ENCODE measurements at regions not wholly inside any gene's neighbourhood (a gene's known extent, or its start where the extent isn't known, plus 50 kb on each side); places are given as distances from the start of the nearest gene placed in this dataset.
"Not testable (repeated sequence)": the region's sequence is repeated elsewhere in the genome, so short reads cannot be mapped to it uniquely, and the experiment has no call there.

GRCh38 chr2:234898534-234899053, 53.2 kb upstream of the SH3BP4 start:
- H3K27ac ChIP-seq, result no peak overlapping the region
- H3K27me3 ChIP-seq, result no peaks in the 10 kb centered on the region
- no peaks in the 10 kb centered on the region for H3K9me3 ChIP-seq
- no peak for ATAC-seq
- no peaks in the 10 kb centered on the region for H3K4me1 ChIP-seq
- H3K36me3 ChIP-seq, result no peaks in the 10 kb centered on the region
- no peak for TF ChIP-seq CTCF (IDR thresholded peaks at IDR 0.05)
- intact Hi-C loops (cut with DNase I), result no loop called here
- no peak for DNase-seq
- no peak overlapping the region for H3K4me3 ChIP-seq
- 89 to 95% methylated on average over 3 of the region's 3 CpGs for WGBS, 2 donors

- Histone ChIP-seq H3K27ac (peak overlapping the region in 1 of 10 donors; percentile 28), H3K4me3 (peak overlapping the region in 7 of 10 donors; percentile 14 to 46 (median 32))
- not testable (repeated sequence) for H3K4me1 ChIP-seq, H3K9me3 ChIP-seq, H3K36me3 ChIP-seq, DNase-seq, ATAC-seq, H3K27me3 ChIP-seq
- WGBS, 2 donors, result 26 to 57% methylated on average over 21 to 29 of the region's 34 CpGs
- intact Hi-C loops (cut with DNase I), result loop anchor here in 3 of 10 donors (10.0 kb wide), 3 partner anchors 96 to 334 kb away; no protein-coding TSS in a partner anchor
These were observed 63.4 kb upstream of the SH3BP4 start for GRCh38 chr2:234888442-234888841.

GRCh38 chr2:234887195-234887594, 64.6 kb upstream of the SH3BP4 start:
- WGBS, 2 donors, result 94 to 96% methylated on average over 3 of the region's 3 CpGs
- Histone ChIP-seq H3K4me1 (peaks cover 0 to 9% (median 2%) of the 10 kb centered on the region in 9 donors), H3K36me3 (no peaks in the 10 kb centered on the region), H3K9me3 (no peaks in the 10 kb centered on the region), H3K27ac (no peak overlapping the region), H3K27me3 (no peaks in the 10 kb centered on the region), H3K4me3 (no peak overlapping the region)
- no peak for DNase-seq
- ATAC-seq, result no peak
- TF ChIP-seq CTCF (IDR thresholded peaks at IDR 0.05), result no peak
- intact Hi-C loops (cut with DNase I), result loop anchor here in 3 of 10 donors (10.0 kb wide), 3 partner anchors 98 to 332 kb away; no protein-coding TSS in a partner anchor

GRCh38 chr2:234885886-234886285, 65.9 kb upstream of the SH3BP4 start:
- H3K27me3 ChIP-seq, result no peaks in the 10 kb centered on the region
- intact Hi-C loops (cut with DNase I), result loop anchor here in 3 of 10 donors (10.0 kb wide), 3 partner anchors 99 to 331 kb away; no protein-coding TSS in a partner anchor
- 55 to 65% methylated on average over 6 of the region's 6 CpGs for WGBS, 2 donors
- H3K4me1 ChIP-seq, result peaks cover 0 to 22% (median 15%) of the 10 kb centered on the region in 9 donors
- H3K36me3 ChIP-seq, result no peaks in the 10 kb centered on the region
- no peaks in the 10 kb centered on the region for H3K9me3 ChIP-seq
- ATAC-seq (no peak), DNase-seq (no peak)
- no peak overlapping the region for H3K27ac ChIP-seq
- no peak overlapping the region for H3K4me3 ChIP-seq
- TF ChIP-seq CTCF (IDR thresholded peaks at IDR 0.05), result no peak

- H3K4me1 ChIP-seq, result peaks cover 0 to 30% (median 19%) of the 10 kb centered on the region in 9 donors
- intact Hi-C loops (cut with DNase I), result loop anchor here in 3 of 10 donors (10.0 kb wide), 3 partner anchors 100 to 330 kb away; no protein-coding TSS in a partner anchor
- DNase-seq (no peak), ATAC-seq (no peak)
- no peaks in the 10 kb centered on the region for H3K36me3 ChIP-seq
- TF ChIP-seq CTCF (IDR thresholded peaks at IDR 0.05), result no peak
- no peak overlapping the region for H3K27ac ChIP-seq
- H3K9me3 ChIP-seq, result no peaks in the 10 kb centered on the region
- H3K4me3 ChIP-seq, result no peak overlapping the region
- WGBS, 2 donors, result 93 to 96% methylated on average over 7 of the region's 7 CpGs
- no peaks in the 10 kb centered on the region for H3K27me3 ChIP-seq
These were observed 66.7 kb upstream of the SH3BP4 start for GRCh38 chr2:234885118-234885517.

All from heart right ventricle (tissue), 16 donors.